Keratinocyte (primary cell): ENCODE measurements at regions not wholly inside any gene's neighbourhood (a gene's known extent, or its start where the extent isn't known, plus 50 kb on each side); places are given as distances from the start of the nearest gene placed in this dataset.

Source experiments
- DNase-seq: peaks from one replicate; pipeline ENCODE4 v3.0.0-alpha.2; 2011; ENCODE audit warnings: low read depth, missing footprints, low spot score
- FAIRE-seq: peaks from 2 replicates; lab custom pipeline; 2011; peaks lifted over from hg19 to GRCh38; lab: Jason Lieb, UNC
- H2AFZ ChIP-seq: 2 replicates; pipeline ENCODE4 v1.6.0; 2012; ENCODE audit warnings: low read length, control low read depth, inconsistent platforms; ENCODE audit not compliant: control insufficient read depth
- H3K27ac ChIP-seq: 2 replicates; pipeline ENCODE4 v1.5.1; 2011; ENCODE audit warnings: low read length; ENCODE audit not compliant: control insufficient read depth, insufficient read depth
- H3K27me3 ChIP-seq: 3 replicates; pipeline ENCODE4 v1.6.0; 2011; ENCODE audit warnings: low read length; ENCODE audit not compliant: control insufficient read depth, insufficient read depth; ENCODE audit errors: extremely low read depth
- H3K36me3 ChIP-seq, 2 experiments: 2 replicates in 1 of 2; 3 replicates in 1 of 2; pipeline ENCODE4 v1.5.1; 2011; ENCODE audit warnings: low read length in 2 of 2, mild to moderate bottlenecking in 1 of 2; ENCODE audit not compliant: control insufficient read depth in 2 of 2, insufficient read depth in 2 of 2; ENCODE audit errors: extremely low read depth in 1 of 2
- H3K4me1 ChIP-seq: 3 replicates; pipeline ENCODE4 v1.5.1; 2011; ENCODE audit warnings: low read length; ENCODE audit not compliant: control insufficient read depth, insufficient read depth; ENCODE audit errors: extremely low read depth
- H3K4me2 ChIP-seq: 3 replicates; pipeline ENCODE4 v1.6.0; 2011; ENCODE audit warnings: low read depth, low read length; ENCODE audit not compliant: control insufficient read depth, insufficient read depth; ENCODE audit errors: extremely low read depth
- H3K4me3 ChIP-seq, 3 experiments: fragments of 200-600 bp in 1 of 3; sonication (generic) in 1 of 3; 2 replicates in 2 of 3; 3 replicates in 1 of 3; pipeline ENCODE4 v1.5.1; 2011 to 2016; ENCODE audit warnings: low read length in 3 of 3, mild to moderate bottlenecking in 3 of 3, control low read depth in 2 of 3, inconsistent platforms in 1 of 3, low read depth in 1 of 3, mixed read lengths in 1 of 3, mixed run types in 1 of 3, moderate library complexity in 1 of 3; ENCODE audit not compliant: control insufficient read depth in 2 of 3, insufficient read depth in 2 of 3; ENCODE audit errors: extremely low read depth in 1 of 3
- H3K79me2 ChIP-seq: 2 replicates; pipeline ENCODE4 v1.6.0; 2012; ENCODE audit warnings: low read length; ENCODE audit not compliant: control insufficient read depth, insufficient read depth
- H3K9ac ChIP-seq: 3 replicates; pipeline ENCODE4 v1.6.0; 2011; ENCODE audit warnings: low read length; ENCODE audit not compliant: control insufficient read depth, insufficient read depth; ENCODE audit errors: extremely low read depth
- H3K9me1 ChIP-seq: 3 replicates; pipeline ENCODE4 v1.6.0; 2011; ENCODE audit warnings: low read length; ENCODE audit not compliant: control insufficient read depth, insufficient read depth; ENCODE audit errors: extremely low read depth
- H3K9me3 ChIP-seq: 2 replicates; pipeline ENCODE4 v1.5.1; 2012; ENCODE audit warnings: low read depth, low read length; ENCODE audit not compliant: control insufficient read depth
- H4K20me1 ChIP-seq: 3 replicates; pipeline ENCODE4 v1.6.0; 2011; ENCODE audit warnings: low read length; ENCODE audit not compliant: control insufficient read depth, insufficient read depth; ENCODE audit errors: extremely low read depth
- EZH2 ChIP-seq: IDR thresholded peaks from one replicate; pipeline ENCODE4 v1.6.1; 2012; ENCODE audit warnings: inconsistent platforms, mild to moderate bottlenecking, low read length, moderate library complexity
- dilution Hi-C: fragments of 300-500 bp; cut with MboI; formaldehyde crosslinking; loops from one replicate; pipeline ENCODE4 v1.7.0; 2020; ENCODE audit warnings: low sequenced_read_pairs; ENCODE audit not compliant: extremely low pct_ligation_motif_present
- TF ChIP-seq, protein P1 (sequence below), 3 experiments: IDR thresholded peaks in 1 of 3; conservative IDR thresholded peaks in 1 of 3; optimal IDR thresholded peaks in 1 of 3; 2 replicates in 2 of 3; 3 replicates in 1 of 3; pipeline versions ENCODE3 to v1.5.1; 2011; ENCODE audit warnings: low read length in 3 of 3, mild to moderate bottlenecking in 3 of 3, moderate library complexity in 2 of 3, control low read depth in 1 of 3, inconsistent platforms in 1 of 3; ENCODE audit not compliant: insufficient read depth in 2 of 3; ENCODE audit errors: extremely low read depth in 1 of 3

DNA sequence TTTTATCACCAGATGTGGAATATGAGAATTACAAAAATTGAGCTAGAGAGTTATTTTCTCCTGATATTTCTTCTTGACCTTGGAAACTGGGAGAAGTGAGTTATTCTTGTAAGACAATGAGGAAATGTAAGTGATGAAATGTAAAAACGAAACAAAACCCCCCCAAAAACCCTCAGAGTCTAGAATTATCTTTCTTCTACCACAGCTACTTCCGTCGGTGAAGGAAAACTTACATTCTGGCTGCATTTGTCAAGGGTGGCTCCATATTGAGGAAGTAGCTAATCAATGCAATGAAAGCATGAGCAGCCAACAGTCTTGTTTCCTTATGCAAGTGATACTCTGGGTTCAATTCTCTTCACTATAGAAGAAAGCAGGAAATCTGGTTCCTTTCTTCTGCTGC, 661.7 kb upstream of the CITED2 start:
- no peak for FAIRE-seq
- Histone ChIP-seq H2AFZ (no peak overlapping the region), H3K9me3 (no peaks in the 10 kb centered on the region), H3K4me3 (no peak overlapping the region), H3K79me2 (no peaks in the 10 kb centered on the region), H3K36me3 (no peaks in the 10 kb centered on the region), H3K4me1 (peaks cover 13% of the 10 kb centered on the region), H4K20me1 (no peaks in the 10 kb centered on the region), H3K4me2 (no peak overlapping the region), H3K9me1 (no peaks in the 10 kb centered on the region), H3K27me3 (no peaks in the 10 kb centered on the region), H3K27ac (no peak overlapping the region), H3K9ac (no peak overlapping the region)
- no peak for DNase-seq
- TF ChIP-seq, protein P1, sequence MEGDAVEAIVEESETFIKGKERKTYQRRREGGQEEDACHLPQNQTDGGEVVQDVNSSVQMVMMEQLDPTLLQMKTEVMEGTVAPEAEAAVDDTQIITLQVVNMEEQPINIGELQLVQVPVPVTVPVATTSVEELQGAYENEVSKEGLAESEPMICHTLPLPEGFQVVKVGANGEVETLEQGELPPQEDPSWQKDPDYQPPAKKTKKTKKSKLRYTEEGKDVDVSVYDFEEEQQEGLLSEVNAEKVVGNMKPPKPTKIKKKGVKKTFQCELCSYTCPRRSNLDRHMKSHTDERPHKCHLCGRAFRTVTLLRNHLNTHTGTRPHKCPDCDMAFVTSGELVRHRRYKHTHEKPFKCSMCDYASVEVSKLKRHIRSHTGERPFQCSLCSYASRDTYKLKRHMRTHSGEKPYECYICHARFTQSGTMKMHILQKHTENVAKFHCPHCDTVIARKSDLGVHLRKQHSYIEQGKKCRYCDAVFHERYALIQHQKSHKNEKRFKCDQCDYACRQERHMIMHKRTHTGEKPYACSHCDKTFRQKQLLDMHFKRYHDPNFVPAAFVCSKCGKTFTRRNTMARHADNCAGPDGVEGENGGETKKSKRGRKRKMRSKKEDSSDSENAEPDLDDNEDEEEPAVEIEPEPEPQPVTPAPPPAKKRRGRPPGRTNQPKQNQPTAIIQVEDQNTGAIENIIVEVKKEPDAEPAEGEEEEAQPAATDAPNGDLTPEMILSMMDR (optimal IDR thresholded peaks at IDR 0.05 in 1 of 3, IDR thresholded peaks at IDR 0.05 in 1 of 3, conservative IDR thresholded peaks at IDR 0.05 in 1 of 3; ENCODE audit: extremely low read depth in 1 of 3, insufficient read depth in 2 of 3, low read length in 3 of 3), result no peak
- no peak for TF ChIP-seq EZH2
- dilution Hi-C loops, result no loop called here

DNA sequence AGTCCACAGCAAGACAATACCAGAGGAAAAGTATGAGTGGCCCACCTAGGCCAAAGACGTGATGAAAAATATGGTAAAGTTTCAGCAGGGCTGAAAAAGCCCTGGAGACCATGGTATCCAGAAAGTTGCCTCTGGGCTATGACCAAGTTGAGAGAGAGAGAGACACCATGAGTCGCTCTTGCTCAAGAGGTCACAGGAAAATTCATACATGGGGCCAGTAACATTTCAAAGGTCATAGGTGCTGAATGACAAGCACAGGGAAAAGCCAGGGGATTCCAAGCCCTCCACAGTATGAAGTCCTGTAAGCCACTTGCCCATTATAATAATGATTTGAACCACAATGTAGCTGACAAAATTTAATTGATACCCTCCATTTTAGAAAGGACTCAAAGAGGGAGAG, 657.7 kb upstream of the CITED2 start:
- dilution Hi-C loops, result no loop called here
- Histone ChIP-seq H3K27me3 (no peaks in the 10 kb centered on the region), H3K4me1 (no peaks in the 10 kb centered on the region), H2AFZ (no peak overlapping the region), H3K27ac (no peak overlapping the region), H3K9ac (no peak overlapping the region), H3K9me1 (no peaks in the 10 kb centered on the region), H3K4me2 (no peak overlapping the region), H3K4me3 (no peak overlapping the region), H3K9me3 (no peaks in the 10 kb centered on the region), H4K20me1 (no peaks in the 10 kb centered on the region), H3K36me3 (no peaks in the 10 kb centered on the region), H3K79me2 (no peaks in the 10 kb centered on the region)
- FAIRE-seq (peak; percentile 32), DNase-seq (no peak)
- no peak for TF ChIP-seq EZH2
- TF ChIP-seq, protein P1 (optimal IDR thresholded peaks at IDR 0.05 in 1 of 3, IDR thresholded peaks at IDR 0.05 in 1 of 3, conservative IDR thresholded peaks at IDR 0.05 in 1 of 3; ENCODE audit: extremely low read depth in 1 of 3, insufficient read depth in 2 of 3, low read length in 3 of 3), result no peak
